Mesenchymal stem cell (in vitro differentiated cells and primary cell): ENCODE measurements at regions not wholly inside any gene's neighbourhood (a gene's known extent, or its start where the extent isn't known, plus 50 kb on each side); places are given as distances from the start of the nearest gene placed in this dataset.
"Not testable (repeated sequence)": the region's sequence is repeated elsewhere in the genome, so short reads cannot be mapped to it uniquely, and the experiment has no call there.

ENCODE experiments used
- DNase-seq: peaks from one replicate; pipeline ENCODE4 v3.0.0-alpha.2; 2013
- H2AFZ ChIP-seq: one replicate; pipeline ENCODE4 v1.6.1; 2013; ENCODE audit warnings: low read depth, mild to moderate bottlenecking, control low read depth, inconsistent platforms, low read length, moderate library complexity
- H2AK5ac ChIP-seq: 2 replicates; pipeline ENCODE4 v1.6.1; 2013; ENCODE audit warnings: low read length, moderate library complexity, mild to moderate bottlenecking, inconsistent platforms; ENCODE audit not compliant: severe bottlenecking
- H2BK120ac ChIP-seq: one replicate; pipeline ENCODE4 v1.6.1; 2013; ENCODE audit warnings: low read depth, mild to moderate bottlenecking, inconsistent platforms, low read length, moderate library complexity
- H2BK12ac ChIP-seq, 2 experiments: one replicate each; pipeline ENCODE4 v1.6.1; 2013; ENCODE audit warnings: inconsistent platforms in 2 of 2, low read length in 2 of 2, mild to moderate bottlenecking in 2 of 2, moderate library complexity in 2 of 2, control low read depth in 1 of 2
- H2BK15ac ChIP-seq: one replicate; pipeline ENCODE4 v1.6.1; 2013; ENCODE audit warnings: mild to moderate bottlenecking, low read depth, inconsistent platforms; ENCODE audit not compliant: poor library complexity, severe bottlenecking
- H2BK5ac ChIP-seq: 2 replicates; pipeline ENCODE4 v1.6.1; 2013; ENCODE audit warnings: low read depth, mild to moderate bottlenecking, low read length, control low read depth, inconsistent platforms; ENCODE audit not compliant: poor library complexity, severe bottlenecking
- H3K14ac ChIP-seq, 2 experiments: one replicate each; pipeline ENCODE4 v1.6.1; 2013; ENCODE audit warnings: inconsistent platforms in 2 of 2, low read length in 2 of 2, control low read depth in 1 of 2, mild to moderate bottlenecking in 1 of 2, moderate library complexity in 1 of 2
- H3K18ac ChIP-seq, 2 experiments: one replicate each; pipeline ENCODE4 v1.6.1; 2013; ENCODE audit warnings: inconsistent platforms in 2 of 2, low read length in 2 of 2, control low read depth in 1 of 2, low read depth in 1 of 2, mild to moderate bottlenecking in 1 of 2
- H3K23ac ChIP-seq, 2 experiments: one replicate each; pipeline ENCODE4 v1.6.1; 2013; ENCODE audit warnings: inconsistent platforms in 2 of 2, low read length in 2 of 2, mild to moderate bottlenecking in 2 of 2, moderate library complexity in 2 of 2, control low read depth in 1 of 2
- H3K27ac ChIP-seq: 2 replicates; pipeline ENCODE4 v1.5.1; 2013; ENCODE audit warnings: mild to moderate bottlenecking, moderate library complexity, low read length, control low read depth, inconsistent platforms; ENCODE audit not compliant: poor library complexity, severe bottlenecking
- H3K27me3 ChIP-seq, 2 experiments: 2 replicates each; pipeline versions ENCODE4 v1.6.1 to v1.7.0; 2013; ENCODE audit warnings: low read length in 2 of 2, mild to moderate bottlenecking in 2 of 2, moderate library complexity in 2 of 2, control low read depth in 1 of 2, inconsistent platforms in 1 of 2; ENCODE audit not compliant: control insufficient read depth in 1 of 2, insufficient read depth in 1 of 2
- H3K36me3 ChIP-seq, 2 experiments: 2 replicates each; pipeline versions ENCODE4 v1.6.1 to v1.7.0; 2013; ENCODE audit warnings: low read length in 2 of 2, control low read depth in 1 of 2, inconsistent platforms in 1 of 2, low read depth in 1 of 2, mild to moderate bottlenecking in 1 of 2; ENCODE audit not compliant: insufficient read depth in 2 of 2, control insufficient read depth in 1 of 2
- H3K4ac ChIP-seq, 2 experiments: one replicate each; pipeline ENCODE4 v1.6.1; 2013; ENCODE audit warnings: inconsistent platforms in 2 of 2, low read length in 2 of 2, mild to moderate bottlenecking in 2 of 2, moderate library complexity in 2 of 2, control low read depth in 1 of 2, low read depth in 1 of 2
- H3K4me1 ChIP-seq: 2 replicates; pipeline ENCODE4 v1.6.1; 2013; ENCODE audit warnings: low read depth, low read length, control low read depth; ENCODE audit not compliant: control insufficient read depth, insufficient read depth
- H3K4me2 ChIP-seq: 2 replicates; pipeline ENCODE4 v1.6.1; 2013; ENCODE audit warnings: low read length, mild to moderate bottlenecking, inconsistent platforms; ENCODE audit not compliant: poor library complexity, severe bottlenecking
- H3K4me3 ChIP-seq, 2 experiments: 2 replicates each; pipeline versions ENCODE4 v1.5.1 to v1.7.0; 2013; ENCODE audit warnings: low read length in 2 of 2, mild to moderate bottlenecking in 2 of 2, control low read depth in 1 of 2, low read depth in 1 of 2; ENCODE audit not compliant: insufficient read depth in 1 of 2
- H3K79me1 ChIP-seq: replicated peaks from 2 replicates; pipeline ENCODE4 v1.6.1; 2013; ENCODE audit warnings: mild to moderate bottlenecking, control low read depth, low read length, inconsistent platforms; ENCODE audit not compliant: poor library complexity, severe bottlenecking
- H3K9ac ChIP-seq: 2 replicates; pipeline ENCODE4 v1.7.0; 2013; ENCODE audit warnings: mild to moderate bottlenecking, low read length, moderate library complexity
- H3K9me3 ChIP-seq: 2 replicates; pipeline ENCODE4 v1.7.0; 2013; ENCODE audit warnings: mild to moderate bottlenecking, low read length; ENCODE audit not compliant: control insufficient read depth
- H4K8ac ChIP-seq: one replicate; pipeline ENCODE4 v1.6.1; 2013; ENCODE audit warnings: inconsistent platforms, mild to moderate bottlenecking, low read length, moderate library complexity
- H4K91ac ChIP-seq: one replicate; pipeline ENCODE4 v1.6.1; 2013; ENCODE audit warnings: mild to moderate bottlenecking, low read length, inconsistent platforms
- WGBS: methylation state at CpG from one replicate; pipeline ENCODE4 v1.1.7; 2013; ENCODE audit warnings: mixed read lengths; 5-methylcytosine and 5-hydroxymethylcytosine counted together

DNA sequence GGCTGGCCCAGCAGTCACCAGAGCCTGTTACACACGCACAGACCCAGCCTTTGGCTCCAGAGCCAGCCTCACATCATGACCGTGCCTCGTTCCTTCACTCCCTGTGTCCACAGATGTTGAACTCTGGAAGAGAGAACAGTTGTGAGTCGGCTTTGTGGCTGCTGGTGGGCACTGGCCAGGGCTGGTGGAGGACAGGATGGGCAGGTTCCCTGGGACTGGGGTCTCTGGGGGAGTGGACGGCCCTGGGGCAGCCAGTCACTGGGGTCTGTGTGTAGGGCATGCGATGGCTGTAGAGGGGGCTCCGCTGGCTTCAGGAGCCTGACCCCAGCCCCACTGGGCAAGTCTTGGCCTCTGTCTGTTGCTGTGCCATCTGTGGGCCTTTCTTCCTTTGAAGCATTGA is 1070.1 kb downstream of the BRD1 start:
- no peak overlapping the region for H3K4me2 ChIP-seq
- H4K91ac ChIP-seq: no peak overlapping the region
- 67% methylated on average over 7 of the region's 7 CpGs for WGBS
- no peak overlapping the region for H3K9ac ChIP-seq
- no peaks in the 10 kb centered on the region for H3K79me1 ChIP-seq
- no peak overlapping the region for H2BK12ac ChIP-seq
- H3K4ac ChIP-seq: no peak overlapping the region
- DNase-seq: no peak
- H3K14ac ChIP-seq: no peak overlapping the region
- no peaks in the 10 kb centered on the region for H3K27me3 ChIP-seq
- no peak overlapping the region for H2BK120ac ChIP-seq
- no peak overlapping the region for H3K18ac ChIP-seq
- no peak overlapping the region for H2AK5ac ChIP-seq
- H3K4me3 ChIP-seq: no peak overlapping the region
- H3K27ac ChIP-seq: no peak overlapping the region
- no peak overlapping the region for H3K23ac ChIP-seq
- no peak overlapping the region for H2AFZ ChIP-seq
- no peak overlapping the region for H2BK15ac ChIP-seq
- H4K8ac ChIP-seq: no peak overlapping the region
- H2BK5ac ChIP-seq: no peak overlapping the region
- H3K4me1 ChIP-seq: peaks cover 2% of the 10 kb centered on the region
- H3K9me3 ChIP-seq: peaks cover 7% of the 10 kb centered on the region
- no peaks in the 10 kb centered on the region for H3K36me3 ChIP-seq

DNA sequence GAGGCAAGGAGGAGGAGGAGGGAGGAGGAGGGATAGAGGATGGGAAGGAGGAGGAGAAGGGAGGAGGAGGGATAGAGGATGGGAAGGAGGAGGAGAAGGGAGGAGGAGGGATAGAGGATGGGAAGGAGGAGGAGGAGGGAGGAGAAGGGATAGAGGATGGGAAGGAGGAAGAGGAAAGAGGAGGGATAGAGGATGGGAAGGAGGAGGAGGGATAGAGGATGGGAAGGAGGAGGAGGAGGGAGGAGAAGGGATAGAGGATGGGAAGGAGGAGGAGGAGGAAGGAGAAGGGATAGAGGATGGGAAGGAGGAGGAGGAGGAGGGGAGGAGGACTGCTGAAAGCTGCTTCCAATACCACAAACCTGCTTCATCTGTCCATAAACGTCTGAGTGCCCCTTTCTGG is 1070.5 kb downstream of the BRD1 start:
- H3K9ac ChIP-seq, DNase-seq, H3K23ac ChIP-seq, H3K18ac ChIP-seq, H2BK120ac ChIP-seq, H3K27ac ChIP-seq, H2BK5ac ChIP-seq, H3K36me3 ChIP-seq, H3K27me3 ChIP-seq, H4K8ac ChIP-seq, H3K14ac ChIP-seq, H2BK12ac ChIP-seq, H3K4me3 ChIP-seq, H2BK15ac ChIP-seq, H3K4me1 ChIP-seq, H3K9me3 ChIP-seq, H3K4ac ChIP-seq, H2AK5ac ChIP-seq, H4K91ac ChIP-seq, H3K79me1 ChIP-seq, H3K4me2 ChIP-seq, H2AFZ ChIP-seq: not testable (repeated sequence)
- WGBS: 18% methylated on average over 1 of the region's 1 CpG

DNA sequence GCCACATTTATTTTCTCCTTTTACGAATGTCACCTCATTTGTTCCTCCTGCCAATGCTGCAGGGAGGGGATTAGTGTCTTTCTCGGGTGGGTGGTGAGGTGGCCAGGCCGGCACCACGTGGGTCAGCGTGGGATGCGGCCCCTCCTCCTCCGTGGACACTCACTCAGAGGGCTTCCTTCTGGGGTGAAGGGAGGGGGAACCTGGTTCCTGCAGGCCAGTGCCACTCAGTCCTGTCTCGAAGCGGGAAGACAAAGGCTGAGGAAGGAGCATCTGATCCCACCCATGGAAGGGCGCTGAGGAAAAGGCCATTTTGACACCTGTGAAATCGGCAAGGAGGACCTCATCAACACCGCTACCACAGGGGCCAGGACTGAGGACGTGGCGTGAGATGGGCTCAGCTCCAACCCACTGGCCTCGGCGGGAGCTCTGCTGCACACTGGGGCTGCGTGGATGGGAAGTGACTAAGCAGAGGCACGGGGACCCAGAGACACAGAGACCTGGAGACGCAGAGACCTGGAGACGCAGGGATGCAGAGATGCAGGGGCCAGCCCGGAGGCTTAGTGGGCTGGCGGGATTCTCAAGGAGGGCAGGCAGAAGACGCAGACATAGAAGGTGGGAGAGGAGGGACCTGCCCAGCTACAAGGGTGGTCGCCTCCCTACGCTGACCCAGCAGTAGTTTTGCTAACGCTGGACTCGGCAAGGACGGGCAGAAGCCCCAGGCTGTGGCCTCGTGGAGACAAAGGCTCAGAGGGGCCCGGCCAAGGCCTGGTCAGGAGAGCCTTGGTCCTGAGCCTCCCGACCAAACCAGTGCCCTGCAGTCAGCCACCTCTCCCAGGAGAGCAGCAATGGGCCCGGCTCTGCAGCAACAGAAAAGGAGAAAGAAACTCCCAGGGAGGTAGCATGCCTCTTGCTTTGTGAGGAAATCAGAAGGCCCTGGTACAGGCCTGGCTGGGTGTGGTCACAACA is 1071.2 kb downstream of the BRD1 start:
- H2AFZ ChIP-seq: no peak overlapping the region
- H2BK5ac ChIP-seq: no peak overlapping the region
- no peak overlapping the region for H3K14ac ChIP-seq
- no peak overlapping the region for H3K4me3 ChIP-seq
- no peak overlapping the region for H3K4me2 ChIP-seq
- H4K91ac ChIP-seq: no peak overlapping the region
- DNase-seq: no peak
- peaks cover 1% of the 10 kb centered on the region for H3K9me3 ChIP-seq
- no peak overlapping the region for H2BK12ac ChIP-seq
- no peak overlapping the region for H2BK15ac ChIP-seq
- H3K27ac ChIP-seq: no peak overlapping the region
- no peak overlapping the region for H3K9ac ChIP-seq
- H3K23ac ChIP-seq: no peak overlapping the region
- no peak overlapping the region for H4K8ac ChIP-seq
- no peaks in the 10 kb centered on the region for H3K27me3 ChIP-seq
- no peaks in the 10 kb centered on the region for H3K79me1 ChIP-seq
- no peaks in the 10 kb centered on the region for H3K36me3 ChIP-seq
- no peak overlapping the region for H2BK120ac ChIP-seq
- 80% methylated on average over 31 of the region's 32 CpGs for WGBS
- H2AK5ac ChIP-seq: no peak overlapping the region
- H3K18ac ChIP-seq: no peak overlapping the region
- no peak overlapping the region for H3K4ac ChIP-seq
- peaks cover 2% of the 10 kb centered on the region for H3K4me1 ChIP-seq

DNA sequence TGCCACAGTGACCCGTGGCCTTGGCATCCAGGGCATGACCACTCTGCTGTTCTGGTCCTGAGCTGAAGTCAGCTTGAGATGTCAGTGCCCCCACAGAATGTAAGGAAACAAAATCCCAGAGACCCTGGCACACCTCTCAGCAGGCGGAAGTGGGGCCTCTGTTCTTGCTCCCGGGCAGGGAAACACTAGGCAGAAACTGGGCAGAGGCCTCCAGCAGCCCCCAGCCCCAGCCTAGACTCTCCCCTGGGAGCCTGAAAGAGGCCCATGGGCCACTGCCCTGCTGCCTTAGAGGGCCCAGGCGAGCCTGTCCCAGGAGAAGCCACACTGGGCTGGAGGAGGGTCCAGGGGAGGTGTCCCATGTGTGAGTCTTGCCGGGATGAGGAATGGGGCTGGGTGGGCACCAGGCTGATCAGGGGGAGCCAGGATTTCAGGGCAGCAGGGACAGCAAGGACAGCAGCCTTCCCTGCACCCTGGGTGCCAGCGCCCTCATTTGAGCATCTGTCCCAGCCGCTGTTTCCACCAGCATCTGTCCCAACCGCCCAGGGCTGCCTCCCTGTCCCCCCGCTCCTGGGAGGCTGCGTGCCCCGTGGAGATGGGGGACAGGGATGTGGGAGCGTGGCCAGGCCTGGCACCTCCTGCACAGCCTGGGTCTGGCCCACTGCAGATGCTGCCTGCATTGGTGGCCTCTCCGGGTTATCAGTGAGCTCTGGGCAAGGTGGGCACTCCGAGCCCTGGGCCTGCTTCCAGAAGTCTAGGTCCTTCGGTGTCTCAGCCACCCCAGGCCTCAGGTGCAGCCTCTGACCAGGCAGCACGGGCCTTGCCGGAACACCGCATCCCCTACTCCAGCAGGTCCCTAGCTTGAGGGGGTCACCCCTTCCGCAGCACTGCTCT is 1072.4 kb downstream of the BRD1 start:
- Histone ChIP-seq H4K8ac (no peak overlapping the region), H2BK12ac (no peak overlapping the region)
- 85% methylated on average over 19 of the region's 19 CpGs for WGBS

More for the DNA sequence above, 1072.4 kb downstream of the BRD1 start:
- no peaks in the 10 kb centered on the region for H3K9me3 ChIP-seq
- no peaks in the 10 kb centered on the region for H3K27me3 ChIP-seq
- no peaks in the 10 kb centered on the region for H3K36me3 ChIP-seq
- no peak overlapping the region for H2BK5ac ChIP-seq
- no peak overlapping the region for H2AK5ac ChIP-seq
- H3K4me1 ChIP-seq: peaks cover 2% of the 10 kb centered on the region
- H3K27ac ChIP-seq: no peak overlapping the region
- no peak for DNase-seq
- no peak overlapping the region for H3K9ac ChIP-seq
- H3K18ac ChIP-seq: no peak overlapping the region
- H3K14ac ChIP-seq: no peak overlapping the region
- no peak overlapping the region for H3K4me2 ChIP-seq
- no peak overlapping the region for H3K4me3 ChIP-seq
- no peaks in the 10 kb centered on the region for H3K79me1 ChIP-seq
- no peak overlapping the region for H3K23ac ChIP-seq
- H3K4ac ChIP-seq: no peak overlapping the region
- no peak overlapping the region for H4K91ac ChIP-seq
- no peak overlapping the region for H2BK120ac ChIP-seq
- no peak overlapping the region for H2AFZ ChIP-seq
- H2BK15ac ChIP-seq: no peak overlapping the region
